GM18951 (cell line): ENCODE measurements at regions not wholly inside any gene's neighbourhood (a gene's known extent, or its start where the extent isn't known, plus 50 kb on each side); places are given as distances from the start of the nearest gene placed in this dataset.

ENCODE experiments used
- POLR2A ChIP-seq: IDR thresholded peaks from 4 replicates; pipeline ENCODE4 v1.6.1; 2011; ENCODE audit warnings: mild to moderate bottlenecking; ENCODE audit not compliant: insufficient read length, insufficient read depth; ENCODE audit errors: extremely low read depth
- in situ Hi-C: fragments of 300-500 bp; cut with MboI; formaldehyde crosslinking; loops from one replicate; pipeline ENCODE4 v1.12.0; 2022; ENCODE audit warnings: low sequenced_read_pairs, mixed read lengths, inconsistent platforms; ENCODE audit not compliant: unreplicated experiment

- in situ Hi-C loops = no loop called here
- no peak for TF ChIP-seq POLR2A
Measured at GRCh38 chr5:165996201-165996875, 2295.1 kb upstream of the WWC1 start.

DNA sequence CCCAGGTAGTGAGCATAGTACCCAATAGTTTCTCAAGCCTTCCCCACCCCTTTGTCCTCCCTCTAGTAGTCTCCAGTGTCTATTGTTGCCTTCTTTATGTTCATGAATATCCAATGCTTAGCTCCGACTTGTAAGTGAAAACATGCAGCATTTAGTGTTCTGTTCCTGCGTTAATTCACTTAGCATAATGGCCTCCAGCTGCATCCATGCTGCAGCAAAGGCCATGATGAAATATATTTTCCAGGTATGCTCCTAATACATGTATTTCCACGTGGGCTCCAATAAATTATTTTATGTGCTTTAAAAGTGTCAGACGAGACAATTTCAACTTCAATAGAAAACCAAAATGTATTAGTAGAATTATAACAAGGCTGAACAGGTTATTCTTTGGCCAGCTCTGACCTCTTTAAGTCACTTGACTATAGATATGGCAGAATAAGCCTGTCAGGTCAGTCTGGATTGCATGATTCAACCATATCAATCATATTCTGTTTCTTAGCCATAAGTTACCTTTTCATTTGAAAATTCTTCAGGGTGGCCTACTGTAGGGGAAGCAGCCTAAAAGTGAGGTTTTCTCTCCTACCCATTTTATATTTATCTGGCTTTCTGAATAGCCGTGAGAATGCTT is 2291.6 kb upstream of the WWC1 start:
- in situ Hi-C loops = no loop called here
- no peak for TF ChIP-seq POLR2A

DNA sequence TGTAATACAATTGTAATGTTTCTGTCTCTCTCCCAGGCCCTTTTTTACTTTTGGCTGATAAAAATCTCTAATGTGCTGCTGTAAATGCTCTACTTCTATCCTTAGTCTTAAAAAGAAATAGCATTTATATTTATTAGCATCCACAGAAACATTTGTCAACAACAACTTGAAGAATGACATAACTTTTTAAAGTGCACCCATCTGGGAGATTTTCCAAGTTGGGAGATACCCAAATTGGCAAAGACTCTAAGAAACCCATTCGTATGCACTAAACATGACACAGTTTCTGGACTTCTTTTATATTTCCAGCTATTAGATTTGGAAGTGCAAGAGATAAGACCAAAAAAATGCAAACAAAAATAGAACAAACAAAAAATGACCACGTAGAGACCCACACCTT is 2287.4 kb upstream of the WWC1 start:
- in situ Hi-C loops = no loop called here
- no peak for TF ChIP-seq POLR2A

DNA sequence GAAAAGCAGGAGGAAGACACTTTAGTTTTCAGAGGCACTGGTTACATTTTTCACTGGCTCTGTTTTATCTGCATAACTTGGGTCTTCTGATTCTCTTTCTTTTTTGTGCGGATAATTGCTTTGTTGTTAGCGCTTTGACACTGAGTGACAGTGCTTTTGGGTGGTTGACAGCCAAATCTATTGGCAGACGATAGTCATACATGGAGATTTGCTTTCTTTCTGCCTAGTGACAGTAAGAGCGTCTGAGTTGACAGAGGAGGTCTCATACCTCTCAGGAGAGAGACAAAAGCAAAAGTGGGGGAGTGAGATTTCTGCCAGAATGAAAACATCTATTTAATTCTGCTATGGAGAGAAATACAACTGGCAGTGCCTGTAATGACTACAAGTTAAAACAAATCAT is 2278.0 kb upstream of the WWC1 start:
- no peak for TF ChIP-seq POLR2A
- in situ Hi-C loops = no loop called here

- in situ Hi-C loops = no loop called here
- TF ChIP-seq POLR2A = no peak
Measured at GRCh38 chr5:166014256-166014655, 2277.2 kb upstream of the WWC1 start.

GRCh38 chr5:166018716-166019115 is 2272.7 kb upstream of the WWC1 start:
- TF ChIP-seq POLR2A = no peak
- in situ Hi-C loops = no loop called here

- in situ Hi-C loops = no loop called here
- TF ChIP-seq POLR2A = no peak
Measured at GRCh38 chr5:166022065-166022464, 2269.4 kb upstream of the WWC1 start.

GRCh38 chr5:166024970-166025369 is 2266.5 kb upstream of the WWC1 start:
- no peak for TF ChIP-seq POLR2A
- in situ Hi-C loops = no loop called here

GRCh38 chr5:166027582-166027981 is 2263.9 kb upstream of the WWC1 start:
- in situ Hi-C loops = no loop called here
- TF ChIP-seq POLR2A = no peak

DNA sequence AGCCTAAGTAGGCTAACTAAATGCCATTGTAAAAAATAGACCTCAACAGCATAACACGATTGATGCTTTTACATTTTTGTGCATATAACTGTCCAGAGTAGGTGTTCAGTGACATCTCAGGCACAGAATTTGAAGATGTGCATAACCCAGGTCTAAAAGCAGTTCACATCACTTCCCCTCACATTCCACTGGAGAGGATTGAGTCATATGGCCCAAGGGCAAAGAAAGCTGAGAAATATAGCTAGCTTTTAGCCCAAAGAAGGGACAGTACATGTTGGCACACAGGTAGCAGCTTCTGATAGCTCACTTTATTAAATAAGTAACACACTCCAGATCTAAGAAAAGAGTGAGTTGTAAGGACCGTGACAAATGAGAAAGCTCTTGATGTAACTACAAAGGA is 2259.5 kb upstream of the WWC1 start:
- no peak for TF ChIP-seq POLR2A
- in situ Hi-C loops = no loop called here

DNA sequence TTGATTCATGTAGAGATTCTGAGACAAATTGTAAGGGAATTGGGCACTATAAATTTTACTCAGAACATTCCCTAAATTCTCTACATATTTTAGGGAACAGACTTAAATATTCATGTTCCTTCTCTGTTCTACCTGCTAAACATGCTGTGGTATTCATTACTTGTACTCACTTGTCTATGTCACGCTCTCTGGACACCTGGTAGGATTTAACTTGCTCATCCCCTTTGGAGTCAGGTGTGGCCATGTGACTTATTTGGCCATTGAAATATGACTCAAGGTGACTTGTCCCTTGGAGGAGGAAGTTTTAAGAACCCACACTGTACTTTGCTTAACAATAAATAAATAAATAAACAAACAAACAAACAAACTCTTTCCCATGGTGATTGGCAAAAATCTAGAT is 2258.8 kb upstream of the WWC1 start:
- in situ Hi-C loops = no loop called here
- TF ChIP-seq POLR2A = no peak

- in situ Hi-C loops = no loop called here
- TF ChIP-seq POLR2A = no peak
Measured at GRCh38 chr5:166045961-166046360, 2245.5 kb upstream of the WWC1 start.

DNA sequence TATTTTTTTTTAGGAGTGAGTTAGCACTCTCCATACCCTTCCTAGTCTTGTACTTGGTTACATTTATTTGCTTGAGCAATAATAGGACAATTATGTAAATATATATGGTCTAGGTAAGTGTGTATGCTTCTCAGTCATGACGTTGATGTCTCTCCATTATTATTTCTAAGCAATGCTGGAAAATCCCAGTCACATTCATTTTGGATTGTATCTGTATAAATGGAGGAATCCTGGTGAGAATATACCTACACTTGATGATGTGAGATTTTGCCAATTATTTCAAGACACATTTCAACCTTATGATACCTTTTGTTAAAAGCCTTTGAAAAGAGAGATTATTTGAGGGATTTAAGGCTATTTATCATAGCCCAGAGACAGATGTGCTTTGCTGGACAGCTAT is 2244.5 kb upstream of the WWC1 start:
- TF ChIP-seq POLR2A = no peak
- in situ Hi-C loops = no loop called here

DNA sequence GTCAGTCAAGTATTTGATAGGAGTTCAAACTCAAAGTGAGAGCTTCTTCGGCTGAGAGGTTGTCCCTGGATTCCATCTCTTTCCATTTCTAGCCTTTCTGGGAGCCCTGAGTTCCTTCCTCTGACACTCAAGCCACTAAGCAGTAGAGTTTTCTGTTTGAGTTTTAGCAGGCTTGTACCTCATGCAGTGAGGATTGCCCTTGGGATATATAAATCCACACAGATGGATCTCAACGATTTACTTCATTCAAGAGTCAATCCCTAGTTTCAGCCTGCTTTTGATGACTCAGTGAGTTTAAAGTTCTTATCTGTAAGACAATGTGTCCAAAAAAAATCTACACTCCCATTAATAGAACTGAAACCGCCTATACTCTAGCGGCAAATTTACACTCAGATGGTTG is 2240.9 kb upstream of the WWC1 start:
- in situ Hi-C loops = no loop called here
- TF ChIP-seq POLR2A = no peak
